ENCODE measurements at regions not wholly inside any gene's neighbourhood (a gene's known extent, or its start where the extent isn't known, plus 50 kb on each side); places are given as distances from the start of the nearest gene placed in this dataset.

- Histone ChIP-seq H3K9me3 (ENCODE audit: control insufficient read depth, low read depth, low read length) (peaks cover 12% of the 10 kb centered on the region), H3K36me3 (ENCODE audit: control insufficient read depth in 2 of 2, extremely low read depth in 1 of 2, insufficient read depth in 2 of 2, low read length in 2 of 2) (no peaks in the 10 kb centered on the region), H3K4me1 (ENCODE audit: control insufficient read depth, extremely low read depth, insufficient read depth, low read length) (peaks cover 21% of the 10 kb centered on the region), H3K79me2 (ENCODE audit: control insufficient read depth, insufficient read depth, low read length) (no peaks in the 10 kb centered on the region), H3K27me3 (ENCODE audit: control insufficient read depth, extremely low read depth, insufficient read depth, low read length) (no peaks in the 10 kb centered on the region), H3K4me3 (ENCODE audit: control insufficient read depth in 2 of 3, extremely low read depth in 1 of 3, insufficient read depth in 2 of 3, low read depth in 1 of 3, low read length in 3 of 3) (no peak overlapping the region), H3K9ac (ENCODE audit: control insufficient read depth, extremely low read depth, insufficient read depth, low read length) (no peak overlapping the region), H3K9me1 (ENCODE audit: control insufficient read depth, extremely low read depth, insufficient read depth, low read length) (no peaks in the 10 kb centered on the region), H3K27ac (ENCODE audit: control insufficient read depth, insufficient read depth, low read length) (peak overlapping the region; percentile 99), H4K20me1 (ENCODE audit: control insufficient read depth, extremely low read depth, insufficient read depth, low read length) (no peaks in the 10 kb centered on the region), H3K4me2 (ENCODE audit: control insufficient read depth, extremely low read depth, insufficient read depth, low read depth, low read length) (no peak overlapping the region), H2AFZ (ENCODE audit: control insufficient read depth, low read length) (no peak overlapping the region)
- no peak for TF ChIP-seq EZH2 (IDR thresholded peaks at IDR 0.05; ENCODE audit: low read length)
- TF ChIP-seq, protein P1, sequence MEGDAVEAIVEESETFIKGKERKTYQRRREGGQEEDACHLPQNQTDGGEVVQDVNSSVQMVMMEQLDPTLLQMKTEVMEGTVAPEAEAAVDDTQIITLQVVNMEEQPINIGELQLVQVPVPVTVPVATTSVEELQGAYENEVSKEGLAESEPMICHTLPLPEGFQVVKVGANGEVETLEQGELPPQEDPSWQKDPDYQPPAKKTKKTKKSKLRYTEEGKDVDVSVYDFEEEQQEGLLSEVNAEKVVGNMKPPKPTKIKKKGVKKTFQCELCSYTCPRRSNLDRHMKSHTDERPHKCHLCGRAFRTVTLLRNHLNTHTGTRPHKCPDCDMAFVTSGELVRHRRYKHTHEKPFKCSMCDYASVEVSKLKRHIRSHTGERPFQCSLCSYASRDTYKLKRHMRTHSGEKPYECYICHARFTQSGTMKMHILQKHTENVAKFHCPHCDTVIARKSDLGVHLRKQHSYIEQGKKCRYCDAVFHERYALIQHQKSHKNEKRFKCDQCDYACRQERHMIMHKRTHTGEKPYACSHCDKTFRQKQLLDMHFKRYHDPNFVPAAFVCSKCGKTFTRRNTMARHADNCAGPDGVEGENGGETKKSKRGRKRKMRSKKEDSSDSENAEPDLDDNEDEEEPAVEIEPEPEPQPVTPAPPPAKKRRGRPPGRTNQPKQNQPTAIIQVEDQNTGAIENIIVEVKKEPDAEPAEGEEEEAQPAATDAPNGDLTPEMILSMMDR (optimal IDR thresholded peaks at IDR 0.05 in 1 of 3, IDR thresholded peaks at IDR 0.05 in 1 of 3, conservative IDR thresholded peaks at IDR 0.05 in 1 of 3; ENCODE audit: extremely low read depth in 1 of 3, insufficient read depth in 2 of 3, low read length in 3 of 3) = no peak
- no peak for FAIRE-seq
- no peak for DNase-seq (ENCODE audit: low read depth, low spot score)
- dilution Hi-C loops (cut with MboI; ENCODE audit: extremely low pct_ligation_motif_present, low sequenced_read_pairs) = no loop called here
These were observed 71.0 kb upstream of the GALNT15 start for GRCh38 chr3:16103472-16103871.

DNA sequence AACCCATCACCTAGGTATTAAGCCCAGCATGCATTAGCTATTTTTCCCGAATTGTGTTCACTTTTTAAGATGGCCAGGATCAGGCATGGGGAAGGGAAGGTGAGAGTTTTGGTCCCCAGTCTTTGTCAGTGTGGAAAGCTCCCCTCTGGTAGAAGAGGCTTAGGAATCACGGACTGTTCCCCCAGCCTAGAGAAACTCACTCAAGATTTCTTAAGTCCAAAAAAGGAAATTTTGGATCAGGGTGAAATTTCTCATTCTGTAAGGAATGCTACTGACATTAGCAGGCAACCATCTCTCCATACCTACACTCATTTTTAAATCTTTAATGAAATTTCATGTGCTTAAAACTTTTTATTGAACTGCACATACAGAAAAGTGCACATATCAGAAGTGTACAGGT, 70.3 kb upstream of the GALNT15 start:
- Histone ChIP-seq H3K36me3 (ENCODE audit: control insufficient read depth in 2 of 2, extremely low read depth in 1 of 2, insufficient read depth in 2 of 2, low read length in 2 of 2) (no peaks in the 10 kb centered on the region), H3K9me3 (ENCODE audit: control insufficient read depth, low read depth, low read length) (peaks cover 12% of the 10 kb centered on the region), H3K79me2 (ENCODE audit: control insufficient read depth, insufficient read depth, low read length) (no peaks in the 10 kb centered on the region), H3K27me3 (ENCODE audit: control insufficient read depth, extremely low read depth, insufficient read depth, low read length) (no peaks in the 10 kb centered on the region), H2AFZ (ENCODE audit: control insufficient read depth, low read length) (no peak overlapping the region), H3K9me1 (ENCODE audit: control insufficient read depth, extremely low read depth, insufficient read depth, low read length) (no peaks in the 10 kb centered on the region), H4K20me1 (ENCODE audit: control insufficient read depth, extremely low read depth, insufficient read depth, low read length) (no peaks in the 10 kb centered on the region), H3K27ac (ENCODE audit: control insufficient read depth, insufficient read depth, low read length) (no peak overlapping the region), H3K9ac (ENCODE audit: control insufficient read depth, extremely low read depth, insufficient read depth, low read length) (no peak overlapping the region), H3K4me2 (ENCODE audit: control insufficient read depth, extremely low read depth, insufficient read depth, low read depth, low read length) (no peak overlapping the region), H3K4me1 (ENCODE audit: control insufficient read depth, extremely low read depth, insufficient read depth, low read length) (peaks cover 21% of the 10 kb centered on the region), H3K4me3 (ENCODE audit: control insufficient read depth in 2 of 3, extremely low read depth in 1 of 3, insufficient read depth in 2 of 3, low read depth in 1 of 3, low read length in 3 of 3) (no peak overlapping the region)
- TF ChIP-seq EZH2 (IDR thresholded peaks at IDR 0.05; ENCODE audit: low read length) = no peak
- TF ChIP-seq, protein P1 (optimal IDR thresholded peaks at IDR 0.05 in 1 of 3, IDR thresholded peaks at IDR 0.05 in 1 of 3, conservative IDR thresholded peaks at IDR 0.05 in 1 of 3; ENCODE audit: extremely low read depth in 1 of 3, insufficient read depth in 2 of 3, low read length in 3 of 3) = no peak
- no peak for DNase-seq (ENCODE audit: low read depth, low spot score)
- dilution Hi-C loops (cut with MboI; ENCODE audit: extremely low pct_ligation_motif_present, low sequenced_read_pairs) = no loop called here
- FAIRE-seq = no peak

Data from keratinocyte (primary cell).